ENCODE measurements at regions not wholly inside any gene's neighbourhood (a gene's known extent, or its start where the extent isn't known, plus 50 kb on each side); places are given as distances from the start of the nearest gene placed in this dataset.

DNA sequence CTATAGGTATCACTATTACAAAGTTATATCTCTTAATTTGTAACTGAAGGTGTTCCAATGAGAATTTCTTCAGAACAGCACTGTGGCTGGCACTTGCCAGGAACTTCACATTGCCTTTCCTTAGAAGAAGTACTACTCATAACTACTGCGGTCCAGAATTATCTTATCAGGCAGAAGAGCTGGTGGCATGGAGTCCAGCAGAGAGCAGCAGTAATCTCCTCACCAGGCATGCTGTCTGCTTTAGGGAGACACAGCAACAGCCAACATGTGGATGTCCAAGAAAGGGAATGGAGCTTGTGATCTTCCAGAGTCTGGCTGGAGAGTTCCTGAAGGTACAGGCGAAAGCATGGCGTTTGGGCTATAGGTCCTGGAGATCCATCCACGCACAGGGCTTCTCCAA is 919.7 kb upstream of the NR2F2 start:
- TF ChIP-seq, protein P1, sequence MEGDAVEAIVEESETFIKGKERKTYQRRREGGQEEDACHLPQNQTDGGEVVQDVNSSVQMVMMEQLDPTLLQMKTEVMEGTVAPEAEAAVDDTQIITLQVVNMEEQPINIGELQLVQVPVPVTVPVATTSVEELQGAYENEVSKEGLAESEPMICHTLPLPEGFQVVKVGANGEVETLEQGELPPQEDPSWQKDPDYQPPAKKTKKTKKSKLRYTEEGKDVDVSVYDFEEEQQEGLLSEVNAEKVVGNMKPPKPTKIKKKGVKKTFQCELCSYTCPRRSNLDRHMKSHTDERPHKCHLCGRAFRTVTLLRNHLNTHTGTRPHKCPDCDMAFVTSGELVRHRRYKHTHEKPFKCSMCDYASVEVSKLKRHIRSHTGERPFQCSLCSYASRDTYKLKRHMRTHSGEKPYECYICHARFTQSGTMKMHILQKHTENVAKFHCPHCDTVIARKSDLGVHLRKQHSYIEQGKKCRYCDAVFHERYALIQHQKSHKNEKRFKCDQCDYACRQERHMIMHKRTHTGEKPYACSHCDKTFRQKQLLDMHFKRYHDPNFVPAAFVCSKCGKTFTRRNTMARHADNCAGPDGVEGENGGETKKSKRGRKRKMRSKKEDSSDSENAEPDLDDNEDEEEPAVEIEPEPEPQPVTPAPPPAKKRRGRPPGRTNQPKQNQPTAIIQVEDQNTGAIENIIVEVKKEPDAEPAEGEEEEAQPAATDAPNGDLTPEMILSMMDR (conservative IDR thresholded peaks at IDR 0.05 in 1 of 2, IDR thresholded peaks at IDR 0.05 in 1 of 2; ENCODE audit: extremely low read depth in 1 of 2, insufficient read depth in 1 of 2, low read depth in 1 of 2, low read length in 2 of 2): peak in 1 of 2 donors; percentile 8
- TF ChIP-seq EZH2 (IDR thresholded peaks at IDR 0.05; ENCODE audit: borderline replicate concordance, low read length): no peak
